HepG2 (cell line): ENCODE measurements at regions not wholly inside any gene's neighbourhood (a gene's known extent, or its start where the extent isn't known, plus 50 kb on each side); places are given as distances from the start of the nearest gene placed in this dataset.

ENCODE experiments used
- ATAC-seq: fragments of 200-7000 bp; cut with Tn5 transposase; 3 replicates; pipeline ENCODE4 v1.9.1; 2020; ENCODE audit warnings: mild to moderate bottlenecking, moderate library complexity
- BruUV-seq: library from RNA; stranded (reverse); fragments of 400-500 nt; replicated peaks from 2 replicates; lab custom pipeline; 2021; lab: Mats Ljungman, UMichigan
- CTCF ChIA-PET: fragments of 300-600 bp; formaldehyde crosslinking; extraction: SDS; loops from one replicate; lab custom pipeline; 2021; ENCODE audit warnings: low total read pairs, inconsistent platforms, low intra/inter-chr PET ratio; lab: Yijun Ruan, JAX
- POLR2A ChIA-PET: fragments of 350-600 bp; sonication (Branson Sonifier 250); formaldehyde crosslinking; loops from one replicate; lab custom pipeline; 2020; ENCODE audit warnings: antibody characterized with exemption, inconsistent platforms; lab: Yijun Ruan, JAX
- DNase-seq: peaks from one replicate; pipeline ENCODE4 v3.0.0-alpha.2; 2015; ENCODE audit warnings: low spot score
- FAIRE-seq: peaks from 3 replicates; lab custom pipeline; 2011; peaks lifted over from hg19 to GRCh38; lab: Jason Lieb, UNC
- H2AFZ ChIP-seq: one replicate; pipeline ENCODE4 v1.6.1; 2011; ENCODE audit warnings: low read length, inconsistent platforms
- H3K27ac ChIP-seq: fragments of 300-600 bp; 3 replicates; pipeline ENCODE4 v1.8.0; 2011; ENCODE audit warnings: mixed run types, mild to moderate bottlenecking, mixed read lengths, low read length, inconsistent platforms; ENCODE audit not compliant: insufficient read depth; ENCODE audit errors: extremely low read length
- H3K27me3 ChIP-seq, 2 experiments: fragments of 200-600 bp in 1 of 2; 2 replicates in 1 of 2; 3 replicates in 1 of 2; pipeline versions ENCODE4 v1.6.0 to v1.8.0; 2011; ENCODE audit warnings: low read length in 2 of 2, mild to moderate bottlenecking in 2 of 2, moderate library complexity in 2 of 2, inconsistent platforms in 1 of 2; ENCODE audit not compliant: insufficient read depth in 2 of 2, control insufficient read depth in 1 of 2
- H3K36me3 ChIP-seq, 2 experiments: fragments of 200-600 bp in 1 of 2; replicated peaks in 1 of 2; 2 replicates in 1 of 2; 3 replicates in 1 of 2; pipeline versions ENCODE4 v1.5.1 to v1.8.0; 2011; ENCODE audit warnings: low read length in 2 of 2, inconsistent platforms in 1 of 2; ENCODE audit not compliant: insufficient read depth in 2 of 2, control insufficient read depth in 1 of 2
- H3K4me1 ChIP-seq: 2 replicates; pipeline ENCODE4 v1.5.1; 2012; ENCODE audit warnings: low read length, inconsistent platforms; ENCODE audit not compliant: insufficient read depth
- H3K4me2 ChIP-seq: 2 replicates; pipeline ENCODE4 v1.6.0; 2011; ENCODE audit warnings: low read depth, low read length, inconsistent platforms
- H3K4me3 ChIP-seq, 3 experiments: fragments of 200-600 bp in 1 of 3; sonication (generic), shearing (Covaris generic) in 1 of 3; replicated peaks in 1 of 3; 2 replicates each; pipeline ENCODE4 v1.5.1; 2011 to 2016; ENCODE audit warnings: low read length in 3 of 3, inconsistent platforms in 2 of 3, low read depth in 2 of 3, mild to moderate bottlenecking in 2 of 3, control low read depth in 1 of 3, mixed read lengths in 1 of 3; ENCODE audit not compliant: insufficient read depth in 1 of 3
- H3K79me2 ChIP-seq: one replicate; pipeline ENCODE4 v1.6.1; 2011; ENCODE audit warnings: low read length, inconsistent platforms; ENCODE audit not compliant: insufficient read depth
- H3K9ac ChIP-seq: 2 replicates; pipeline ENCODE4 v1.6.0; 2011; ENCODE audit warnings: mild to moderate bottlenecking, low read depth, low read length, inconsistent platforms; ENCODE audit not compliant: insufficient read depth
- H3K9me3 ChIP-seq: 2 replicates; pipeline ENCODE4 v1.5.1; 2012; ENCODE audit warnings: mild to moderate bottlenecking, low read length
- H4K20me1 ChIP-seq: 2 replicates; pipeline ENCODE4 v1.6.0; 2011; ENCODE audit warnings: inconsistent platforms, mild to moderate bottlenecking, low read length, moderate library complexity; ENCODE audit not compliant: insufficient read depth
- CSRNP2 ChIP-seq: sonication (generic); formaldehyde crosslinking; conservative IDR thresholded peaks from 2 replicates; pipeline ENCODE4 v1.8.0; 2022; ENCODE audit warnings: low read depth, missing genetic modification reagents
- LCORL ChIP-seq, 2 experiments: fragments of 450-650 bp in 1 of 2; sonication (generic) in 1 of 2; formaldehyde crosslinking in 1 of 2; IDR thresholded peaks; 2 replicates each; pipeline versions ENCODE4 v1.5.0 to v1.6.1; 2017 to 2020; ENCODE audit warnings: antibody characterized with exemption in 1 of 2, missing genetic modification reagents in 1 of 2
- MTA1 ChIP-seq: sonication (generic); formaldehyde crosslinking; IDR thresholded peaks from 2 replicates; pipeline ENCODE4 v1.4.0; 2020; ENCODE audit warnings: missing genetic modification reagents, mild to moderate bottlenecking, borderline replicate concordance
- NCOA2 ChIP-seq: sonication (generic); formaldehyde crosslinking; IDR thresholded peaks from 2 replicates; pipeline ENCODE4 v1.8.0; 2022; ENCODE audit warnings: inconsistent platforms
- PAWR ChIP-seq: sonication (generic); formaldehyde crosslinking; IDR thresholded peaks from 2 replicates; pipeline ENCODE4 v1.4.0; 2020; ENCODE audit warnings: missing genetic modification reagents, mild to moderate bottlenecking, borderline replicate concordance
- PLSCR1 ChIP-seq: sonication (generic); formaldehyde crosslinking; IDR thresholded peaks from 2 replicates; pipeline ENCODE4 v1.5.0; 2020; ENCODE audit warnings: missing genetic modification reagents, mild to moderate bottlenecking, borderline replicate concordance
- REXO4 ChIP-seq: sonication (generic); formaldehyde crosslinking; IDR thresholded peaks from 2 replicates; pipeline ENCODE4 v1.8.0; 2022; ENCODE audit warnings: missing genetic modification reagents, mild to moderate bottlenecking, borderline replicate concordance
- RFXAP ChIP-seq: sonication (generic); formaldehyde crosslinking; IDR thresholded peaks from 2 replicates; pipeline ENCODE4 v1.4.0; 2020; ENCODE audit warnings: missing genetic modification reagents, borderline replicate concordance
- RNF219 ChIP-seq: sonication (generic); formaldehyde crosslinking; IDR thresholded peaks from 2 replicates; pipeline ENCODE4 v1.5.0; 2020; ENCODE audit warnings: mild to moderate bottlenecking, missing genetic modification reagents
- TMF1 ChIP-seq: sonication (generic); formaldehyde crosslinking; IDR thresholded peaks from 2 replicates; pipeline ENCODE4 v1.8.1; 2022; ENCODE audit warnings: low read depth, missing genetic modification reagents
- ZNF547 ChIP-seq: sonication (generic); formaldehyde crosslinking; IDR thresholded peaks from 2 replicates; pipeline ENCODE4 v1.5.1; 2020; ENCODE audit warnings: mild to moderate bottlenecking, missing genetic modification reagents
- ZNF589 ChIP-seq: sonication (generic); formaldehyde crosslinking; conservative IDR thresholded peaks from 2 replicates; pipeline ENCODE4 v1.8.0; 2022; ENCODE audit warnings: mild to moderate bottlenecking, moderate library complexity, missing genetic modification reagents
- ZNF629 ChIP-seq: sonication (generic); formaldehyde crosslinking; conservative IDR thresholded peaks from 2 replicates; pipeline ENCODE4 v1.5.0; 2020; ENCODE audit warnings: missing genetic modification reagents
- ZNF75D ChIP-seq: sonication (generic); formaldehyde crosslinking; IDR thresholded peaks from 2 replicates; pipeline ENCODE4 v1.8.1; 2023; ENCODE audit warnings: missing genetic modification reagents, mild to moderate bottlenecking, borderline replicate concordance
- ZNF800 ChIP-seq: sonication (generic); formaldehyde crosslinking; IDR thresholded peaks from 2 replicates; pipeline ENCODE4 v1.4.0; 2020; ENCODE audit warnings: missing genetic modification reagents
- WGBS: methylation state at CpG from one replicate; pipeline ENCODE4 v1.1.6; 2017; ENCODE audit warnings: low lambda C conversion rate; 5-methylcytosine and 5-hydroxymethylcytosine counted together
- in situ Hi-C: cut with HindIII; loops from 2 replicates; pipeline ENCODE4 v1.10.0; 2017; ENCODE audit warnings: low pct_unique_long_range_greater_than_20kb; ENCODE audit not compliant: extremely low pct_ligation_motif_present
- intact Hi-C: fragments of 100-400 bp; cut with micrococcal nuclease; formaldehyde crosslinking; loops from one replicate; pipeline ENCODE4 v1.10.0; 2022; ENCODE audit not compliant: unreplicated experiment

GRCh38 chr2:150907466-150907865 lies 354.2 kb downstream of the RBM43 start:
- FAIRE-seq: no peak
- H3K27ac ChIP-seq: no peak overlapping the region
- in situ Hi-C loops (no loop called here), intact Hi-C loops (no loop called here)
- H3K4me3 ChIP-seq: no peak overlapping the region
- no peak overlapping the region for H2AFZ ChIP-seq
- no peak for DNase-seq
- H3K79me2 ChIP-seq: no peaks in the 10 kb centered on the region
- ChIA-PET POLR2A (no interaction called here), CTCF (no interaction called here)
- TF ChIP-seq REXO4 (CRISPR knock-in tag) (no peak), NCOA2 (no peak), ZNF547 (CRISPR knock-in tag) (no peak), PAWR (CRISPR knock-in tag) (no peak), RFXAP (CRISPR knock-in tag) (no peak), ZNF589 (no peak), PLSCR1 (CRISPR knock-in tag) (no peak), ZNF800 (CRISPR knock-in tag) (no peak), LCORL (IDR thresholded peaks at IDR 0.05) (no peak), LCORL (CRISPR knock-in tag; IDR thresholded peaks at IDR 0.05) (no peak), MTA1 (CRISPR knock-in tag) (no peak), ZNF629 (CRISPR knock-in tag) (no peak), CSRNP2 (CRISPR knock-in tag) (no peak), ZNF75D (CRISPR knock-in tag) (no peak), RNF219 (CRISPR knock-in tag) (no peak), TMF1 (CRISPR knock-in tag) (no peak)
- no peak overlapping the region for H3K4me2 ChIP-seq
- no peaks in the 10 kb centered on the region for H4K20me1 ChIP-seq
- no peaks in the 10 kb centered on the region for H3K9me3 ChIP-seq
- no peaks in the 10 kb centered on the region for H3K4me1 ChIP-seq
- no TSS peak for BruUV-seq
- no peaks in the 10 kb centered on the region for H3K27me3 ChIP-seq
- H3K9ac ChIP-seq: no peak overlapping the region
- no peak for ATAC-seq
- H3K36me3 ChIP-seq: no peaks in the 10 kb centered on the region
- 2% methylated on average over 3 of the region's 4 CpGs for WGBS
